ENCODE measurements at regions not wholly inside any gene's neighbourhood (a gene's known extent, or its start where the extent isn't known, plus 50 kb on each side); places are given as distances from the start of the nearest gene placed in this dataset.

DNA sequence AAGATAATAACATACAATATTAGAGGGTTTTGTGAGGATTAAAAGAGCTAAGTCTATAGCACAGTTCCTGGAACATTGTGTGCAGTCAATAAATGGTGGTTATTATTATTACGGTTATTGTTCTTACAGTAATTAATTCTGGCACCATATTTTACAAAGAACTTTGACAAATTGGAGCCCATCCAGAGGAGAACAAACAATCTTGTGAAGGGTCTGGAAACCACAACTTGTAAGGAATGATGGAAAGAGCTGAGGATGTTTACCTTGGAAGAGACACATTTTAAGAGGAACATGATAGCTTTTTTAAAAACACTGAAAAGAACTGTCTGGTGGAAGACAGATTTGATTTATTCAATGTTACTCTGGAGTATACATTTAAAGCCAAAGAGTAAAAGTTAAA is 150.5 kb upstream of the KRR1 start:
- Histone ChIP-seq H3K4me1 (ENCODE audit: insufficient read depth) (peaks cover 67% of the 10 kb centered on the region), H3K9me2 (ENCODE audit: insufficient read depth) (no peaks in the 10 kb centered on the region), H3K9me3 (ENCODE audit: low read depth) (no peaks in the 10 kb centered on the region), H2AFZ (no peak overlapping the region), H3K27ac (no peak overlapping the region), H3K36me3 (ENCODE audit: low read depth) (no peaks in the 10 kb centered on the region), H3K4me3 (no peak overlapping the region), H3F3A (ENCODE audit: insufficient read depth) (peaks cover 56% of the 10 kb centered on the region), H3K79me2 (ENCODE audit: insufficient read depth) (no peaks in the 10 kb centered on the region), H3K9ac (no peak overlapping the region), H3K27me3 (replicated peaks; ENCODE audit: insufficient read depth) (no peaks in the 10 kb centered on the region), H3K4me2 (ENCODE audit: unreplicated experiment) (no peak overlapping the region), H4K20me1 (ENCODE audit: insufficient read depth) (no peaks in the 10 kb centered on the region)
- no peak for DNase-seq
- in situ Hi-C loops (cut with MboI), result no loop called here
- no peak for TF ChIP-seq EZH2phosphoT487 (IDR thresholded peaks at IDR 0.05; ENCODE audit: insufficient read depth, low read depth)
- TF ChIP-seq EZH2 (IDR thresholded peaks at IDR 0.05; ENCODE audit: insufficient read depth, poor library complexity, severe bottlenecking), result no peak
- WGBS, 2 experiments (ENCODE audit: low coverage in 1 of 2, low lambda C conversion rate in 2 of 2, missing lambda C conversion rate in 2 of 2), result 94 to 97% methylated on average over 1 of the region's 1 CpG

DNA sequence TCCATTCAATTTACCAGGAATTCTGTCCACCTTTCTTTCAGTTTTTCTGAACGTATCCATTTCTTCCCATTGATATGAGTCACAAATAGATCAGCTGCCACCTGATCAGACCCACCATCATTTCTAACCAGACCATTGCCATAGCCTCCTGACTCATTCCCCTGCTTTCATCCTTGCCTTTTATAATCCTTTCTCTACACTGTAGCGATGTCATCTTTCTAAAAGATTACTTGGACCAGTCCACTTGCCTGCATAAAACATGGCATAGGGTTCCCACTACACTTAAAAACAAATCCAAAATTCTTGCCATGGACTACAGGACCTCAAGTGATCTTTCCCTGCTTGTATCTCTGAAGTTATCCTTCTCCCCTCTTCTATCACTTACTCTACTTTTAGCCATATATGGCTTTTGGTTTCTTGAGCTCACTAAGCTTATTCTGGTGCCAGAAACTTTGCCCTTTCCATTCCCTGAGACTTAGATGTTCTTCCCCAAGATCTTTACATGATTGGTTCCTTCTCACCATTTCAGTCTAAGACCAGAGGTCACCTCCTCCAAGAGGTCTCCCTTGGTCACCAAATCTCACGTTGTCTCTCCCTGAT is 149.5 kb upstream of the KRR1 start:
- Histone ChIP-seq H3K4me2 (ENCODE audit: unreplicated experiment) (peak overlapping the region; percentile 39), H2AFZ (no peak overlapping the region), H3K79me2 (ENCODE audit: insufficient read depth) (no peaks in the 10 kb centered on the region), H3K4me3 (no peak overlapping the region), H3K4me1 (ENCODE audit: insufficient read depth) (peaks cover 65% of the 10 kb centered on the region), H3K27me3 (replicated peaks; ENCODE audit: insufficient read depth) (no peaks in the 10 kb centered on the region), H4K20me1 (ENCODE audit: insufficient read depth) (no peaks in the 10 kb centered on the region), H3K9me2 (ENCODE audit: insufficient read depth) (no peaks in the 10 kb centered on the region), H3K36me3 (ENCODE audit: low read depth) (no peaks in the 10 kb centered on the region), H3K27ac (peak overlapping the region; percentile 81), H3K9me3 (ENCODE audit: low read depth) (no peaks in the 10 kb centered on the region), H3F3A (ENCODE audit: insufficient read depth) (peaks cover 46% of the 10 kb centered on the region), H3K9ac (peak overlapping the region; percentile 53)
- no peak for TF ChIP-seq EZH2 (IDR thresholded peaks at IDR 0.05; ENCODE audit: insufficient read depth, poor library complexity, severe bottlenecking)
- DNase-seq, result peak; percentile 78
- in situ Hi-C loops (cut with MboI), result no loop called here
- 58 to 64% methylated on average over 3 of the region's 3 CpGs for WGBS, 2 experiments (ENCODE audit: low coverage in 1 of 2, low lambda C conversion rate in 2 of 2, missing lambda C conversion rate in 2 of 2)

DNA sequence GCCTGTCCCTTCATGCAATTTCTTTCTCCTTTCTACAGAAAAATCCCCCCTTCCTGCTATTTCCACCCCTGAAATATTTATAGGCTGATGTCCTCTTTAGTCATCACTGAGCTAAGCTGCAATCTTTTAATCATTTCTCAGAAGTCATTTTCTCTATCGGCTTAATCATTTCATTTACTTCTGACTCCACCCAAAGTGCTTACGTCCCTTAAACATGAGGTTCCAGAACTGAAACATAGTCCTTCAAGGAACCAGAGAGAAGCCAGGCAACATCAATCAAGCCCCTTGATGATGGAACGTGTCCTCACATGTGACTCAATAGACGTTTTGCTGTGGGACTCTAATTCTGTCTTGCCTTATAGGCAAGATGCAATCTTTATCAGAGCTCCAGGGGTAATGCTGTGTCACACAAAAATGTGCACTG is 148.7 kb upstream of the KRR1 start:
- H2AFZ ChIP-seq, result peak overlapping the region; percentile 41; the same call in 1 of the 2 replicates
- H3K27ac ChIP-seq, result peak overlapping the region; percentile 81
- no peaks in the 10 kb centered on the region for H3K9me3 ChIP-seq (ENCODE audit: low read depth)
- no peaks in the 10 kb centered on the region for H3K27me3 ChIP-seq (replicated peaks; ENCODE audit: insufficient read depth)
- H3K9ac ChIP-seq, result peak overlapping the region; percentile 53
- H4K20me1 ChIP-seq (ENCODE audit: insufficient read depth), result no peaks in the 10 kb centered on the region
- no peak for TF ChIP-seq EZH2 (IDR thresholded peaks at IDR 0.05; ENCODE audit: insufficient read depth, poor library complexity, severe bottlenecking)
- TF ChIP-seq EZH2phosphoT487 (IDR thresholded peaks at IDR 0.05; ENCODE audit: insufficient read depth, low read depth), result no peak
- H3F3A ChIP-seq (ENCODE audit: insufficient read depth), result peaks cover 39% of the 10 kb centered on the region
- peak; percentile 83 for DNase-seq
- no peaks in the 10 kb centered on the region for H3K9me2 ChIP-seq (ENCODE audit: insufficient read depth)
- in situ Hi-C loops (cut with MboI), result no loop called here
- H3K4me1 ChIP-seq (ENCODE audit: insufficient read depth), result peaks cover 57% of the 10 kb centered on the region
- H3K4me2 ChIP-seq (ENCODE audit: unreplicated experiment), result peak overlapping the region; percentile 39
- 1 to 7% methylated on average over 4 of the region's 4 CpGs for WGBS, 2 experiments (ENCODE audit: low coverage in 1 of 2, low lambda C conversion rate in 2 of 2, missing lambda C conversion rate in 2 of 2)
- no peaks in the 10 kb centered on the region for H3K79me2 ChIP-seq (ENCODE audit: insufficient read depth)
- H3K36me3 ChIP-seq (ENCODE audit: low read depth), result no peaks in the 10 kb centered on the region
- peak overlapping the region; percentile 3; the same call in 1 of the 2 replicates for H3K4me3 ChIP-seq

DNA sequence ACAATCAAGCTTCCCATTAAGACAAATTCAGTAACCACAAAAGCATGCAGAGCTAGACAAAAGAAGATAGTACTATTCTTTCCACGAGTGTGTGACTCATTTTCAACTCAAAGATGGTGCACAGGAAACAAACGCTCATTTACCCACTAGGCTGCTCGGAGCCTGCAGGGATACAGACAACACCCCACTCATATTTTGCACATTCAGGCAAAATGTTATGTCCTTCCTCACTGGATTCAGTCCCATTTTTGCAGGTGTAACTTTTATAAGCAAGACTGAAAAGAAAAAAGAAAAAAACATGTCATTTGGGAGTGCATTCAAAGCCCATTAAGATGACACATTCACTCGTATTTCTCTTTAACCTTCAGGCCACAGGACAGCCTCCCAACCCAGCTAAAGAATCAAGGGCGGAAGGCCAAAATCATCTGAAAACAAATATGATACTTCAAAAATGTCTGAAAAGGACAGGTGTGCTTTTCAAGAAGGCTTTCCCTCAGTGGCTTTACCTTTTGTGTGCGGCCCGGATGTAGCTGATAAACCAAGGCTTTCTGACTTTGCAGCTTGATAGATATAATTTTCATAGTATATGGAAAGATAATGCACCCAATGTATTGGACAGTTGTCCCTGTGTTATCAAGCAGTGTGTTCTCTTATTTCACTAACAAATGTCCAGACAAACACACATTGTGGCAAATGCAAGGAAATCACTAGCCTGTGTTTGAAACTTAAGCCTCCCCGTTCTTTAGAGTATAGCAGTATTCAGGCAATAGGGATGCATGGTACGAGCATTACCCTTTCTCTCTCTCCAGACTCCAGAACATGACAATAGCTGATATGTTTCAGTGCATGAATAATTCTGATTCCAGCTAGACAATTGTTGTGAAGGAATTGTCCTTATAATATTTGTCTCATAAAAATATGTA is 147.8 kb upstream of the KRR1 start:
- H3K4me3 ChIP-seq, result no peak overlapping the region
- no peak for TF ChIP-seq EZH2phosphoT487 (IDR thresholded peaks at IDR 0.05; ENCODE audit: insufficient read depth, low read depth)
- TF ChIP-seq EZH2 (IDR thresholded peaks at IDR 0.05; ENCODE audit: insufficient read depth, poor library complexity, severe bottlenecking), result no peak
- peaks cover 39% of the 10 kb centered on the region for H3F3A ChIP-seq (ENCODE audit: insufficient read depth)
- H3K27ac ChIP-seq, result peak overlapping the region; percentile 81
- peak overlapping the region; percentile 60 for H3K4me2 ChIP-seq (ENCODE audit: unreplicated experiment)
- no peaks in the 10 kb centered on the region for H3K79me2 ChIP-seq (ENCODE audit: insufficient read depth)
- no peaks in the 10 kb centered on the region for H3K27me3 ChIP-seq (replicated peaks; ENCODE audit: insufficient read depth)
- in situ Hi-C loops (cut with MboI), result no loop called here
- no peaks in the 10 kb centered on the region for H3K9me3 ChIP-seq (ENCODE audit: low read depth)
- H3K4me1 ChIP-seq (ENCODE audit: insufficient read depth), result peaks cover 52% of the 10 kb centered on the region
- WGBS, 2 experiments (ENCODE audit: low coverage in 1 of 2, low lambda C conversion rate in 2 of 2, missing lambda C conversion rate in 2 of 2), result 46 to 53% methylated on average over 9 of the region's 9 CpGs
- no peaks in the 10 kb centered on the region for H3K9me2 ChIP-seq (ENCODE audit: insufficient read depth)
- DNase-seq, result peak; percentile 86
- H3K9ac ChIP-seq, result no peak overlapping the region
- H2AFZ ChIP-seq, result 0 out of 2 replicates have a peak overlapping the region, but pooled peaks have one; percentile 11
- no peaks in the 10 kb centered on the region for H3K36me3 ChIP-seq (ENCODE audit: low read depth)
- no peaks in the 10 kb centered on the region for H4K20me1 ChIP-seq (ENCODE audit: insufficient read depth)
